ENCODE measurements at regions not wholly inside any gene's neighbourhood (a gene's known extent, or its start where the extent isn't known, plus 50 kb on each side); places are given as distances from the start of the nearest gene placed in this dataset.

DNA sequence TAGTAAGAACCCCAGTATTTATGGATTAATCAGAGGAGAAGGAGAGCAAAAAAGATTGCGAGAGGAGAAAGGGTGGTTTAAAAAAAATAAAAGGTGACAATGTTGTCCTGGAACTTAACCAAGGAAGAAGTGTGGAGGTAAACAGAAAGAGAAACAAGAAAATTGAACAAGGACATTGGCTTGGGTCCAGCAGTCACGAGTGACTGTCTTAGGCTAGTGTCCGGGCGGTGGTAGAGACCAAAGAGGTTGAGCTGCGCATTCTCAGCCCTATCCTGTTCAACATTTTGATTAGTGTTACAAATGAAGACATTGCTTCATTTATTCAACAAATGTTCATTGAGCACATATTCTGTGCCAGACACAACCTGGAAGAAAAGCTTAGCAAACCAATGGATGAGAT is 329.9 kb downstream of the FGFR2 start:
- TF ChIP-seq, protein P1, sequence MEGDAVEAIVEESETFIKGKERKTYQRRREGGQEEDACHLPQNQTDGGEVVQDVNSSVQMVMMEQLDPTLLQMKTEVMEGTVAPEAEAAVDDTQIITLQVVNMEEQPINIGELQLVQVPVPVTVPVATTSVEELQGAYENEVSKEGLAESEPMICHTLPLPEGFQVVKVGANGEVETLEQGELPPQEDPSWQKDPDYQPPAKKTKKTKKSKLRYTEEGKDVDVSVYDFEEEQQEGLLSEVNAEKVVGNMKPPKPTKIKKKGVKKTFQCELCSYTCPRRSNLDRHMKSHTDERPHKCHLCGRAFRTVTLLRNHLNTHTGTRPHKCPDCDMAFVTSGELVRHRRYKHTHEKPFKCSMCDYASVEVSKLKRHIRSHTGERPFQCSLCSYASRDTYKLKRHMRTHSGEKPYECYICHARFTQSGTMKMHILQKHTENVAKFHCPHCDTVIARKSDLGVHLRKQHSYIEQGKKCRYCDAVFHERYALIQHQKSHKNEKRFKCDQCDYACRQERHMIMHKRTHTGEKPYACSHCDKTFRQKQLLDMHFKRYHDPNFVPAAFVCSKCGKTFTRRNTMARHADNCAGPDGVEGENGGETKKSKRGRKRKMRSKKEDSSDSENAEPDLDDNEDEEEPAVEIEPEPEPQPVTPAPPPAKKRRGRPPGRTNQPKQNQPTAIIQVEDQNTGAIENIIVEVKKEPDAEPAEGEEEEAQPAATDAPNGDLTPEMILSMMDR (IDR thresholded peaks at IDR 0.05; ENCODE audit: poor library complexity, severe bottlenecking): no peak
- TF ChIP-seq EZH2 (IDR thresholded peaks at IDR 0.05; ENCODE audit: borderline replicate concordance, insufficient read depth, low read length, poor library complexity, severe bottlenecking): no peak
- TF ChIP-seq EP300 (conservative IDR thresholded peaks at IDR 0.05; ENCODE audit: poor library complexity, severe bottlenecking): no peak
- TF ChIP-seq, protein P2, sequence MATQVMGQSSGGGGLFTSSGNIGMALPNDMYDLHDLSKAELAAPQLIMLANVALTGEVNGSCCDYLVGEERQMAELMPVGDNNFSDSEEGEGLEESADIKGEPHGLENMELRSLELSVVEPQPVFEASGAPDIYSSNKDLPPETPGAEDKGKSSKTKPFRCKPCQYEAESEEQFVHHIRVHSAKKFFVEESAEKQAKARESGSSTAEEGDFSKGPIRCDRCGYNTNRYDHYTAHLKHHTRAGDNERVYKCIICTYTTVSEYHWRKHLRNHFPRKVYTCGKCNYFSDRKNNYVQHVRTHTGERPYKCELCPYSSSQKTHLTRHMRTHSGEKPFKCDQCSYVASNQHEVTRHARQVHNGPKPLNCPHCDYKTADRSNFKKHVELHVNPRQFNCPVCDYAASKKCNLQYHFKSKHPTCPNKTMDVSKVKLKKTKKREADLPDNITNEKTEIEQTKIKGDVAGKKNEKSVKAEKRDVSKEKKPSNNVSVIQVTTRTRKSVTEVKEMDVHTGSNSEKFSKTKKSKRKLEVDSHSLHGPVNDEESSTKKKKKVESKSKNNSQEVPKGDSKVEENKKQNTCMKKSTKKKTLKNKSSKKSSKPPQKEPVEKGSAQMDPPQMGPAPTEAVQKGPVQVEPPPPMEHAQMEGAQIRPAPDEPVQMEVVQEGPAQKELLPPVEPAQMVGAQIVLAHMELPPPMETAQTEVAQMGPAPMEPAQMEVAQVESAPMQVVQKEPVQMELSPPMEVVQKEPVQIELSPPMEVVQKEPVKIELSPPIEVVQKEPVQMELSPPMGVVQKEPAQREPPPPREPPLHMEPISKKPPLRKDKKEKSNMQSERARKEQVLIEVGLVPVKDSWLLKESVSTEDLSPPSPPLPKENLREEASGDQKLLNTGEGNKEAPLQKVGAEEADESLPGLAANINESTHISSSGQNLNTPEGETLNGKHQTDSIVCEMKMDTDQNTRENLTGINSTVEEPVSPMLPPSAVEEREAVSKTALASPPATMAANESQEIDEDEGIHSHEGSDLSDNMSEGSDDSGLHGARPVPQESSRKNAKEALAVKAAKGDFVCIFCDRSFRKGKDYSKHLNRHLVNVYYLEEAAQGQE (IDR thresholded peaks at IDR 0.05; ENCODE audit: borderline replicate concordance): no peak
